GM19438 (cell line): ENCODE measurements at regions not wholly inside any gene's neighbourhood (a gene's known extent, or its start where the extent isn't known, plus 50 kb on each side); places are given as distances from the start of the nearest gene placed in this dataset.
"Not testable (repeated sequence)": the region's sequence is repeated elsewhere in the genome, so short reads cannot be mapped to it uniquely, and the experiment has no call there.

ENCODE experiments used
- ATAC-seq: cut with Tn5 transposase; IDR thresholded peaks from one replicate; pipeline ENCODE4 v1.9.1; 2021; ENCODE audit warnings: low read depth; ENCODE audit not compliant: unreplicated experiment

GRCh38 chr3:98644168-98644567, 50.8 kb upstream of the CPOX start:
- no peak for ATAC-seq

DNA sequence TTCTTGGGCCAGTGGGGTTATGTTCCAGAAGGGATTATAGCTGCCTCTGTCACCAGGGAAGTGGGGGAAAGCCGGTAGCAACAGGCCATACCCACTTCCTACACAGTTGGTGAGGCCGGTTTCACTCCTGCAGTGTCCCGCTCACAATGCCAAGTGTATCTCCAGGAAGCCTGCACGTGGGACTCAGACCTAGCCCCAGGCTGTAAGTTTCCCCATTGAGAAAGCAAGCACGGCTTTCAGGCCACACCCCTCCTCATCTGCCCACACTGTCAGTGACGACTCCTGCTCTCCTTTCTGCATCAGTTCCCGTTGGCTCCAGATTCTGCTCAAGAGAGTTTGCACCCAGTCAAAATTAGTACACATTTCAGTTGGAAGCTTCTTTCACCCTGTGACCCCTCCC, 51.6 kb upstream of the CPOX start:
- ATAC-seq = no peak

DNA sequence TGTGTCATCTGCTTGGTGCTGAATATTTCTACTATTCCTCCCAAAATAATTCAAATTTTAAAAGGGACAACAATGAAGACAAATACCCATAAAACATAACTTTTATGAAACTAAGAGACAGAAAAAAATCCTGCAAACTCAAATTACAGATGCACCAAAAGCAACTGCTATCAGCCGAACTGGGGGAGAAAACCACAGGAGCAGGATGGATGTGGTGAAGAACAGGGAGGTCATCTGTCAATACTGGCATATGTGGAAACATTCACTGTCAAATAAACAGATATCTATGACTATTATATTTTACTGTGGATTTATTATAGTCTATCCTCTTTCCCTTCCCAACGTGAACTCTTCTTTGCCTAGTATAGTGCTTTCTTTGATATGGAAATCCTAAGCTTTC, 53.3 kb upstream of the CPOX start:
- no peak for ATAC-seq

GRCh38 chr3:98647197-98647596, 53.8 kb upstream of the CPOX start:
- ATAC-seq = no peak

DNA sequence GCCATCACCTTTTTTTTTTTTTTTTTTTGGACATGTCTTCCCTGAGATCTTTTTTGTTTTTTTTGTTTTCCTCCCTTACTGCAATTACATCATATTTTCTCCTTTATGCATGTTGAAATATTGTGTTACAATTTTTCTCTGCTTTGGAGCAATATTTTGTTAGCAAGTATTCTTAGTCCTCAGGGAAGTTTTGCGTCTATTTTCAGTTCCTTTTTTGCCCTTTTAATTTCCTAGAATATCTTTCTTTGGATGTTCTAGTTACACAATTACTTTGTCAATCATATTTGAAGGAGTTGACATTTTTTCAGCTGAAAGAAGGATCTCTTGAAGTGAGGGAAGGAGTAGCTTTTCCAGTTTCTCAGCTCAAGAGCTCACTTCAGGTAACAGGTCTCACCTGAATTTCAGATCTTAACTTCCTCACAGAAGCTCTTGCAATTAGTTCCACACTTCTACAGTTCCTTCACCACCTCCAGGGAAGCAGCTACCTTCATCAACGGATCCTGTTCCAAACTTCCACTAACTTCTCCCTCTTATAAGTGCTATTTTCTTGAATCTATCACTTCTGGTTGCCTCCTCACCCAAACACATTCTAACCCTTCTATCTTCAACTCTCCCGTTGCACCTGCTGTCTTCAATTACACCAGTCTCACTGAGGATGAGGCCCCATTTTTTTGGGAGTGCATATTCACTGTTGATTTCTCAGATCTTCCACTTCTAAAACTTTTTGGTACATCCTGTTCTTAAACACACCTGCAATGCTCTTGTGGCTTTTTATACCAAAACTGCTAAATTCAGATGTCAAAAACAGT, 57.8 kb upstream of the CPOX start:
- ATAC-seq = no peak

- no peak for ATAC-seq
Observed at GRCh38 chr3:98651780-98652077, 58.3 kb upstream of the CPOX start.

DNA sequence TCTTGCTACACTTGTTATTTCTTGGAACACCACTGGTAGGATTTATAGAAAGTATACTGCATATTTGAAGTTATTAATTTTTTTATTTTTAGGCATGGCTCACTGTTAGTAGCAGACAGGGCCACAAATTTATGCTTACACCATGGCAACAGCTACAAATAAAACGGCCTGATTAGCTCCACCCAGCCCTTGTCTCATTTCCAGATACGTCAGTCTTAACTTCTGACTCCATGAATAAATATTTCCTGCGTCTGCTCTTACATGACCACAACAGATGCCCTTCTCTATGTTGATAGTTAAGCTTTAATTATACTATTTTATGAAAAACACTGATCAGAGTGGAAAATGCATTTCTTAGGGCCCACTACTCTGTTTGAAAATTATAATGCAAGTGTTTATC, 62.3 kb upstream of the CPOX start:
- no peak for ATAC-seq

DNA sequence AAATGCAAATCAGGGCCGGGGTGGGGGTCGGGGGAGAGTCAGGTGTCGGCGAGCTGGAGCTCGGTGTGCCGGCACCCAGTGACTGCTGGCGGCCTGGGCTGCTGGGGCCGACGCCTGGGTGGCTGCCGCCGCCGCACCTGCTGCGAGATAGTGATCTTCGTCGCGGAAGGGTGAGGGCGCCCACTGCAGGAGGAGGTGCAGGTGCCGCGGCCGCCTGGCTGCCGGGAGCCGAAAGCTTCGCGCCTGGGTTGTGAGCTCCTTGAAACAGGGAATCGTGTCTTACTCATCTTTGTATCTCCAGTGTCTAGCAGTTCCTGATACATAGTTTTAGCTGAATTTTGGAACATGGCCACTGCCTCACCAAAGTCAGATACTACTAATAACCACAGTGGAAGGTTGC, 64.0 kb upstream of the CPOX start:
- ATAC-seq = peak; percentile 96

GRCh38 chr3:98662699-98663098, 69.3 kb upstream of the CPOX start:
- no peak for ATAC-seq

GRCh38 chr3:98670020-98670419, 76.6 kb upstream of the CPOX start:
- ATAC-seq = no peak

DNA sequence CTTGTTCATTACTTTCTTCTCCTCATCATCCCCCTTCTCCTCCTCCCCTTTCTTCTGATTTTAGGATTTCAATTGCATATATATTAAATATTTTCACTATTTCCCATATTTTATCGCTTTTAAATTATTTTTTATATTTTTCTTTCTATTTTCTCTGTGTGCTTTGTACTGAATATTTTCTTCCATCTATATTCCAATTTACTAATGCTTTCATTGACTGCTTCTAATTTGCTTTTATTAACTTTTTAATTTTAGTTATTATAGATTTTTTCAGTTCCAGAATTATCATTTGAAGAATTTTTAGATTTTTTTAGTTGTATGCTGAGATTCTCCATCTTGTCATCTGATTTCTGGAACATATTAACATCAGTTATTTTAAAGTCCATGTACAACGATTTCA, 83.2 kb upstream of the ST3GAL6 start:
- no peak for ATAC-seq

DNA sequence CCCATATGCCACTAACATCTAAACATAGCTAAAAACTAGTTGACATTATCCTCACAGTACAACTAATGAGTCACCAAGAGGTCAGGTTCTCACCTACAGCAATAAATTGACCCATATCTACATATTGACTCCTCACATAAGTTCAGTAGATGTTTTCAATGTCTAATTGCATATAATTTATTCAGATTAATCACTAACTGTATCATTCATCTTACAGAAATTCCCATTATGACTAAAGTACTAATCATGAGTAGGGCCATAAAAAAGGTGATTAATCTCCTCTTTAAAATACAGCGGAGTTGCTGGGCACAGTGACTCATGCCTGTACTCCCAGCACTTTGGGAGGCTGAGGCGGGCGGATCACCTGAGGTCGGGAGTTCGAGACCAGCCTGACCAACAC, 82.4 kb upstream of the ST3GAL6 start:
- no peak for ATAC-seq

GRCh38 chr3:98681486-98681885, 81.7 kb upstream of the ST3GAL6 start:
- no peak for ATAC-seq

DNA sequence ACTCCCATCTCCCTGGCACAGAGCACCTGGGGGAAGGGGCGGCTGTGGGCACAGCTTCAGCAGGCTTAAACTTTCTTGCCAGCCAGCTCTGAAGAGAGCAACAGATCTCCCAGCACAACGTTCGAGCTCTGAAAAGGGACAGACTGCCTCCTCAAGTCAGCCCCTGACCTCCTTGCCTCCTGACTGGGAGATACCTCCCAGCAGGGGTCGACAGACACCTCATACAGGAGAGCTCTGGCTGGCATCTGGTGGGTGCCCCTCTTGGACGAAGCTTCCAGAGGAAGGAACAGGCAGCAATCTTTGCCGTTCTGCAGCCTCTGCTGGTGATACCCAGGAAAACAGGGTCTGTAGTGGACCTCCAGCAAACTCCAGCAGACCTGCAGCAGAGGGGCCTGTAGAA, 80.7 kb upstream of the ST3GAL6 start:
- not testable (repeated sequence) for ATAC-seq

DNA sequence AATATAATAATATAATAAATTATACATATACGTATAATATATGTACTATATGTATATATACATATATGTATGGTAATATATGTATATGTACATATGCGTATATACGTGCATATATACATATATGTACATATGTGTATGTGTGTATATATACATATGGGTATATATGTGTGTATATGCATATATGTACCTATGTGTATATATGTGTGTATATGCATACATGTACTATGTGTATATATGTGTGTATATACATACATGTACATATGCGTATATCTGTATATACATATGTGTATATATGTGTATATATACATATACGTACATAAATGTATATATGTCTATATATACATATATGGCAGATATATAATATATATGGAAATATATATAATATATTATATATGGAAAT, 74.8 kb upstream of the ST3GAL6 start:
- no peak for ATAC-seq

DNA sequence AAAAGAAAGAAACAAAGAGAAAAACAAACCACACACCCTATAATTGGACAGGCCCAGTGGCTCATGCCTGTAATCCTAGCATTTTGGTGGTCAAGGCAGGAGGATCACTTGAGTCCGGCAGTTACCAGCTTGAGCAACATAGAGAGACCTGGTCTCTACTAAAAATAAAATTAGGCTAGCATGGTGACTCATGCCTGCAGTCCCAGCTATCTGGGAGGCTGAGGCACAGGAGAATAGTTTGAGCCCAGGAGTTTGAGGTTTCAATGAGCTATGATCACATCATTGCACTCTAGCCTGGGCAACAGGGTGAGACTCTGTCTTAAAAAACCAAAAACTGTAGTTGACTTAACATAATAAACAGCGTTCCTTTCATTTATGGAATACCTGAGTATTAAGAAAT, 72.3 kb upstream of the ST3GAL6 start:
- no peak for ATAC-seq

GRCh38 chr3:98691897-98692296, 71.2 kb upstream of the ST3GAL6 start:
- no peak for ATAC-seq

DNA sequence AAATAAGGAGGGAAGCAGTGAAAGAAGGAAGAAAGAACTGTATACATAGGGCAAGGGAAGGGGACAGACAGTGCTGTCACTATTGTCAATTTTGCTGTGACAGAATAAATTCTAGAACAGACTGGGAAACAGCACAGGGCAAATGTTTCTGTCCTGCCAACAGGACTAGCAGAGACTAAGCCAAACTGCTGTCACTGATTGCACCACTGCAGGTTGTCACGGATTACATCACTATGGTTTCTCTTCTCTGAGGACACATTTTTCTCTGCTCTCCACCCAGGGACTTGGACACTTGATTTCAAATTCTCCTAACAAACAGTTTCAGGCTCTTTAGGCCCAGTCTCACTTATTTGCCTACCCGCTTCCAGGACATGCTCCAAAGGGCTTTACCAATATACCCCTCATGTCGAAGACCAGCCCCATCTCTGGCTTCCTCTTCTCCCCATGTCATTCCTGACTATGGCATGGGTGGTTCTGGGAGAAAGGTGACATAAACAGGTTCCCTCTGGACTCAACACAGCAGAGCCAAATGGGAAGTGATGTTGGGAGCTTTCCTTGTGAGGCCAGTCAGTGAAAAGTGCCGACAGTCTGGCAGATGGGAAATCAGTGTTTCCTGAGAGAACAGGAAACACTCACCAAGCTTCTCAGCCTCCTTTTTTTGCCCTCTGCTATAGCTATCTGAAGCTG, 70.2 kb upstream of the ST3GAL6 start:
- no peak for ATAC-seq

DNA sequence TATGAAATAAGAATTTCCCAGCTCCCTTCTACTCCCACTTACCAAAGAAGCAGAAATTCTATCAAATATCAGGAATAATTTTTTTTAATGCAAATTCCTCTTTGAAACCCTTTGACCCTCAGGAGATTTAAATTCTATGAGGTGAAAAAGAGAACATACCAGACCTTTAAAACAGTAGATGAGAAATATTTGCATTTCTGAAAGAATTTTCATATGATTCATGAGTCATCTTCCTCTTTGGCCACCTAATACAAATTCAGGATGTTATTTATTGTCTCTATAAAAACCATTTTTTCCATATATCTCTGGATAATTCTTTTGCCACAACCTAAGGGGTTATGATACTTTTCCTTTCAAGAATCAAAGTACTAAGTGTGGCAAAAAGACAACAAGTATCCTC, 67.3 kb upstream of the ST3GAL6 start:
- no peak for ATAC-seq

DNA sequence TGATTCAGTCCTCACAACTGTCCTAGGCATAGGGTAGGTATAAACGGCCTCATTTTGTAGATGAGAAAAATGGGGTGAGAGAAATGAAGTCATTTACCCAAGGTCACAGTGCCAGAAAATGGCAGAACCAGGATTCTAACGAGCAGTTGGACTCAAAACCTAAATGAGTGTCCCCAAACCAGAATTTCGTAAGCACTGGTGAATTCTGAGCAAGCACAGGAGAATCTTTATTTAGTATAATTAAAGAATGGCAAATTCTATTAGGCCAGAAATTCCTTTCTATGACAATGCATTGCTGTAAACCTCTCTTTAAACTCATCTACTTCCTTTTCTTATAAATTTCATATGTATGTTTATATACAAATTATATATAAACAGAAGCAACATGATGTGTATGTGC, 66.8 kb upstream of the ST3GAL6 start:
- ATAC-seq = not testable (repeated sequence)

- ATAC-seq = no peak
Observed at GRCh38 chr3:98697225-98697624, 65.9 kb upstream of the ST3GAL6 start.

GRCh38 chr3:98699132-98699531, 64.0 kb upstream of the ST3GAL6 start:
- no peak for ATAC-seq
